ENCODE measurements at regions not wholly inside any gene's neighbourhood (a gene's known extent, or its start where the extent isn't known, plus 50 kb on each side); places are given as distances from the start of the nearest gene placed in this dataset.
A peak's percentile ranks its signal among the peaks of the same experiment; 100 is the strongest.
"Not testable (repeated sequence)": the region's sequence is repeated elsewhere in the genome, so short reads cannot be mapped to it uniquely, and the experiment has no call there.

DNA sequence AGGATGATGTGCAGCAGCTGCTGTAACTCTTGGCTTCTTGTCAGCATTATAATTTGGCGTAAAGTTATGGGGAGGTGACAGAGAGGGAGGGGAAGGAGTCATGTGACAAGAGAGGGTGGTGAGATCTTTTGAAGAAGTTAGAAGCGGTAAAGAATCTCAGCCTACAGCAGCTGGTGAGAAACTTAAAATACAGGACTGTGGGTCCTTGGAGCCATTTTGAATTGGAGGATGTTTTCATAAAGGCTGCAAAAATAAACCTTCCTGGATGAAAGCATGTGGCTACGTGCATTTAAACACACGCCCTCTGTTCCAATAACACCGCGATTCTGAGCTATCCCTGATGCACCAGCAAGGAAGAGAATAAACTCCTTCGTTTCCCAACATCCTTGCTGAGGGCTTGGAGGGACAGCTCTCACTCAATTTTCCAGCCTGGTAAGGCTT lies 133.7 kb downstream of the TMEM30B start:
- no peak overlapping the region for H3K4me3 ChIP-seq (ENCODE audit: low read depth, low read length)
- peak; percentile 72 for DNase-seq (ENCODE audit: low read depth)
- TF ChIP-seq, protein P1, sequence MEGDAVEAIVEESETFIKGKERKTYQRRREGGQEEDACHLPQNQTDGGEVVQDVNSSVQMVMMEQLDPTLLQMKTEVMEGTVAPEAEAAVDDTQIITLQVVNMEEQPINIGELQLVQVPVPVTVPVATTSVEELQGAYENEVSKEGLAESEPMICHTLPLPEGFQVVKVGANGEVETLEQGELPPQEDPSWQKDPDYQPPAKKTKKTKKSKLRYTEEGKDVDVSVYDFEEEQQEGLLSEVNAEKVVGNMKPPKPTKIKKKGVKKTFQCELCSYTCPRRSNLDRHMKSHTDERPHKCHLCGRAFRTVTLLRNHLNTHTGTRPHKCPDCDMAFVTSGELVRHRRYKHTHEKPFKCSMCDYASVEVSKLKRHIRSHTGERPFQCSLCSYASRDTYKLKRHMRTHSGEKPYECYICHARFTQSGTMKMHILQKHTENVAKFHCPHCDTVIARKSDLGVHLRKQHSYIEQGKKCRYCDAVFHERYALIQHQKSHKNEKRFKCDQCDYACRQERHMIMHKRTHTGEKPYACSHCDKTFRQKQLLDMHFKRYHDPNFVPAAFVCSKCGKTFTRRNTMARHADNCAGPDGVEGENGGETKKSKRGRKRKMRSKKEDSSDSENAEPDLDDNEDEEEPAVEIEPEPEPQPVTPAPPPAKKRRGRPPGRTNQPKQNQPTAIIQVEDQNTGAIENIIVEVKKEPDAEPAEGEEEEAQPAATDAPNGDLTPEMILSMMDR (conservative IDR thresholded peaks at IDR 0.05; ENCODE audit: low read depth, low read length): no peak

DNA sequence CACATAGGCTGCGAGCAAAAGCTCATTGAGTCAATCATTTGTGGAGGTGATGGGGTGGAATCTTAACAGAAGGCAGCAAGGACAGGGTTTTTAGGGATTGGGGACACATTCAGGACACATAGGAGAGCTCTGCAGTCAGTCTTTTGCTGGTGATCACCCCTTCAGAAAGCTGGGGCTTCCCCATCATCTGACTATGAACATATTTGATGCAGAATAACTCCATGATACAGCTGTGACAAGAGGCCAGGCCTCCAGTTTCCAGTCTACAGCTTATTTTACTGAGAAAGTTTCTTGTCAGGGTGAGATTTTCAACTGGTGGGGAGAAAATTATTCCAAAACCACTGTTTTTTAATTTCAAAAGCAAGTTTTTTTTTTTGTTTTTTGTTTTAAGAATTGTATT lies 134.2 kb downstream of the TMEM30B start:
- no peak for DNase-seq (ENCODE audit: low read depth)
- TF ChIP-seq, protein P1 (conservative IDR thresholded peaks at IDR 0.05; ENCODE audit: low read depth, low read length): no peak
- H3K4me3 ChIP-seq (ENCODE audit: low read depth, low read length): no peak overlapping the region

DNA sequence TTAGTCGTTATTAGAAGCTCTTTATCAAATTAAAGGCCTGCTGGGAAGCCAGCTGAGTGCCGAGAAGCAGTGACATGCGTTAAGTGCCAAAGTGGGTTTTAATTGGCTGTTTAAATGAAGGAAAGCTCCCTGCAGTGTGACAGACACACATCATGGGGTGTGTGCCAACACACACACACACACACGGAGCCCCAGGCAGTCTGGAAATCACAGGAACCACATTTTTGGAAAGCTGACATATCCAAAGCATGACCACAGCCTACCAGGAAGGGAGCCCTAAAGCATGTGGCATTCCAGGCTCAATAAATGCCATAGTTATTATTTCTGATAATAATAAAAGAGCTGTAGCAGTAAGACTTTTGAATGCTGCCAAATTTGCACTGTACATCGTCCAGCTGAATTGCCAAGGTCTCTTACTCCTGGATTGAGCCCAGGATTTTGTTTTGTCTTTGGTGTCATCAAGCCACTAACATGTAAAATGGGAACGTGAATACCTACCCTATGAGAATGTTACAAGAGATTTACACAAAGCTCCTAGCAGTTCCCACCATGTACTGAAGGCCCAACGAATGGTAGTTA lies 135.1 kb downstream of the TMEM30B start:
- TF ChIP-seq, protein P1 (conservative IDR thresholded peaks at IDR 0.05; ENCODE audit: low read depth, low read length): no peak
- DNase-seq (ENCODE audit: low read depth): peak; percentile 74
- no peak overlapping the region for H3K4me3 ChIP-seq (ENCODE audit: low read depth, low read length)

DNA sequence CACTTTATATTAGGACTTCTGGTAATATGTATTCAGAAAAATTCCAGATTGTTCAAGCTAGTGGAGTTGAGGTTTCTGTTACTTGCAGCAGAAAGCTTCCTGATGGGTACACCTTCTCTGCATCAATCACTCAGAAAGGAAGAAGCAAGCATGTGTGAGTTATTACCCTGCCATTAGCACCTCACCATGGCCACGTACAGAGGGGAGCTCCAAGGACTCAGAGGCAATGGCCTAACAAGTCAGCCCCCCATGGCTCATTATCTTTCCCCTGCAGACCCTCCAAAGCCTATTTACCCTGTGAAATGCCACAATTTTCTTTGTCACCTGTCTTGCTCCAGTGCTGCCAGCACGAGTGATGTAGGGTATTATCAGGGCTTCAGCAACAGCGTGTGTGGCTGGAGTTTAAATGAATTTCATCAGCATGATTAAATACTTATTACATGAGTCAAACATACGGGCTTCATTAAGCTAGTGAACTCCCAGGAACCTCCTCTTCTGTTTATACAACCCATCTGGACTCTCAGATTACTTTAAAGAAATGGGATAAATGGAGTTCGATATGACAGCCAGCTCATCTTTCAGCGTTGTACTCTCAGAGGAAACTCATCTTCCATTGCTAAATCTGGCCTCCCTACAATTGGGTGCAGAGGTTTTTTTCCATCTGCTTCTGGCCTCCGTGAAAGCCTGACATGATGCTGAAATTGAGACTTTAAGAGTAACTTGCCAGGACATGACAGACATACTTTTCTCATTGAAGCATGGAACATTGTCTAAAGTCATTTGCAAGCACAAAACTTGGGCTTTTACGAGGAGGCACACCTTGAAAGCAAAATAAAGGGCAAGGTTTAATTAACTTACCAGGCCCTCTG lies 135.9 kb downstream of the TMEM30B start:
- no peak overlapping the region for H3K4me3 ChIP-seq (ENCODE audit: low read depth, low read length)
- DNase-seq (ENCODE audit: low read depth): peak; percentile 95
- TF ChIP-seq, protein P1 (conservative IDR thresholded peaks at IDR 0.05; ENCODE audit: low read depth, low read length): no peak

DNA sequence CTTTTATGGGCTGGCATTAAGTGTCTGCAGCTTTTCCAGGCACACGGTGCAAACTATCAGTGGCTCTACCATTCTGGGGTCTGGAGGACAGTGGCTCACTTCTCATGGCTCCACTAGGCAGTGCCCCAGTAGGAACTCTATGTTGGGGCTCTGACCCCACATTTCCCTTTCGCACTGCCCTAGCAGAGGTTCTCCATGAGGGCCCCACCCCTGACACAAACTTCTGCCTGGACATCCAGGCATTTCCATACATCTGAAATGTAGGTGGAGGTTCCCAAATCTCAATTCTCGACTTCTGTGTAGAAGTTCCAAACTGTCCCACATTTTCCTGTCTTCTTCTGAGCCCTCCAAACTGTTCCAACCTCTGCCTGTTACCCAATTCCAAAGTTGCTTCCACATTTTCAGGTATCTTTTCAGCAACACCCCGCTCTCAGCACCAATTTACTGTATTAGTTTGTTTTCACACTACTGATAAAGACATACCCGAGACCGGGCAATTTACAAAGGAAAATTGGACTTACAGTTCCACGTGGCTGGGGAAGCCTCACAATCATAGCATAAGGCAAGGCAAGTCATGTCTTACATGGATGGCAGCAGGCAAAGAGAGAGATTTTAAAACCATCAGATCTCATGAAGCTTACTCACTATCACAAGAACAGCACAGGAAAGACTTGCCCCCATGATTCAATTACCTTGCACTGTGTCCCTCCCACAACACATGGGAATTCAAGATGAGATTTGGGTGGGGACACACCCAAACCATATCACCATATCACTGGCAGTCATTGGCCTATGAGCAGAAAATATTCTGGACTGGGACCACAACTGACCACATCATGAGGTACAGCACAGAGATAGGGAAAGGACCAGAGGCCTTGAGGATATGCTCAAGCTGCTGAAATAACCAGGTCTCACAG lies 136.8 kb downstream of the TMEM30B start:
- not testable (repeated sequence) for DNase-seq (ENCODE audit: low read depth); H3K4me3 ChIP-seq (ENCODE audit: low read depth, low read length)

DNA sequence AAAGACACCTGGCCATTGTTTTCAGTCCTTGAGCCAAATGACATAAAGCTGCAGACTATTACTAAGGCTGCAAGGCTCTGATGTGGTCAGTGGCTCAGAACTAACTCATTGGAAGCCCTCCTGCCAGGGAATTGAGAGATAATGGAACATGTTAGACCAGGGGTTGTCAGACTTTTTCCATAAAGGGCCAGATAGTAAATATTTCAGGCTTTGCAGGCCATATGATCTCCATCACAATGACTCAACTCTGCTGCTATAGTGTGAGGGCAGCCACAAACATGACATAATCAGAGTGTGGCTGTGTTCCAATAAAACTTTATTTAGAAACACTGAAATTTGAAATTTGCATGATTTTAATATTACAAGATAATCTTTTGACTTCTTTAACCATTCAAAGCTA lies 140.3 kb downstream of the TMEM30B start:
- peak; percentile 87 for DNase-seq (ENCODE audit: low read depth)
- TF ChIP-seq, protein P1 (conservative IDR thresholded peaks at IDR 0.05; ENCODE audit: low read depth, low read length): no peak
- H3K4me3 ChIP-seq (ENCODE audit: low read depth, low read length): no peak overlapping the region

DNA sequence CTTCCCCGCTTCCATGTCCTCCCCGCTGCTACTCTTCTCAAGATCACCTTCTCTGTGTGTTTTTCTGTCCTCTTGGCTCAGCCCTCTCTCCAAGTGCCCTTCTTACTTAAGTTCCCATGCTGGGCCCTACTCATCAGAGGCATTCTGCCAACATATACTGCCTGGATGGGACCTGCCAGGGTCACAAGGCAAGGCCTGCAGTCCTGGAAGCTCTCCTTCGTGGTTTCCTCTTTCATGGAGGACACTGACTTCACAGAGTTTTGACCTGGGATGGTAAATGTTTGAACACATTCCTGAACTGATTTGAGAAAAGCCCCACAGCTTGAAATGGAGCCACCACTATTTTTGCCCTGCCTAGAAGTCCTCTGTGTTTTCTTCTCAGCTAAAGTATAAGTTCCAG lies 140.9 kb downstream of the TMEM30B start:
- TF ChIP-seq, protein P1 (conservative IDR thresholded peaks at IDR 0.05; ENCODE audit: low read depth, low read length): no peak
- DNase-seq (ENCODE audit: low read depth): peak; percentile 58
- no peak overlapping the region for H3K4me3 ChIP-seq (ENCODE audit: low read depth, low read length)
